ENCODE measurements at regions not wholly inside any gene's neighbourhood (a gene's known extent, or its start where the extent isn't known, plus 50 kb on each side); places are given as distances from the start of the nearest gene placed in this dataset.
A peak's percentile ranks its signal among the peaks of the same experiment; 100 is the strongest.

GRCh38 chr2:56117764-56118163 lies 66.0 kb upstream of the CCDC85A start:
- intact Hi-C loops (cut with DNase I) = no loop called here
- Histone ChIP-seq H3K36me3 (no peaks in the 10 kb centered on the region), H3K27me3 (no peaks in the 10 kb centered on the region), H3K4me1 (no peaks in the 10 kb centered on the region), H3K4me3 (no peak overlapping the region), H3K9me3 (no peaks in the 10 kb centered on the region), H3K27ac (replicated peaks in 1 of 4) (no peak overlapping the region)
- WGBS = 82% methylated on average over 4 of the region's 4 CpGs
- TF ChIP-seq EP300 (IDR thresholded peaks at IDR 0.05) = no peak
- no peak for TF ChIP-seq CTCF (IDR thresholded peaks at IDR 0.05)
- no peak for TF ChIP-seq POLR2AphosphoS5 (IDR thresholded peaks at IDR 0.05)
- TF ChIP-seq POLR2A (IDR thresholded peaks at IDR 0.05; ENCODE audit: low read depth) = no peak
- peak; percentile 50 for DNase-seq (ENCODE audit: extremely low spot score)

GRCh38 chr2:56118474-56118873 lies 65.3 kb upstream of the CCDC85A start:
- no peak overlapping the region for H3K27ac ChIP-seq (replicated peaks in 1 of 4)
- intact Hi-C loops (cut with DNase I) = no loop called here
- TF ChIP-seq POLR2A (IDR thresholded peaks at IDR 0.05; ENCODE audit: low read depth) = no peak
- TF ChIP-seq EP300 (IDR thresholded peaks at IDR 0.05) = no peak
- TF ChIP-seq POLR2AphosphoS5 (IDR thresholded peaks at IDR 0.05) = no peak
- TF ChIP-seq CTCF (IDR thresholded peaks at IDR 0.05) = no peak
- DNase-seq (ENCODE audit: extremely low spot score) = peak; percentile 68
- 81% methylated on average over 4 of the region's 4 CpGs for WGBS
- H3K27me3 ChIP-seq = no peaks in the 10 kb centered on the region
- no peak overlapping the region for H3K4me3 ChIP-seq
- H3K9me3 ChIP-seq = no peaks in the 10 kb centered on the region
- H3K4me1 ChIP-seq = no peaks in the 10 kb centered on the region
- no peaks in the 10 kb centered on the region for H3K36me3 ChIP-seq

- intact Hi-C loops (cut with DNase I) = no loop called here
Observed at GRCh38 chr2:56121995-56122394, 61.8 kb upstream of the CCDC85A start.

GRCh38 chr2:56123538-56123937 lies 60.3 kb upstream of the CCDC85A start:
- intact Hi-C loops (cut with DNase I) = no loop called here
- DNase-seq (ENCODE audit: extremely low spot score) = peak; percentile 21
- Histone ChIP-seq H3K4me1 (no peaks in the 10 kb centered on the region), H3K4me3 (no peak overlapping the region), H3K9me3 (no peaks in the 10 kb centered on the region), H3K36me3 (no peaks in the 10 kb centered on the region), H3K27me3 (no peaks in the 10 kb centered on the region), H3K27ac (replicated peaks in 1 of 4) (no peak overlapping the region)
- TF ChIP-seq EP300 (IDR thresholded peaks at IDR 0.05) = no peak
- TF ChIP-seq POLR2AphosphoS5 (IDR thresholded peaks at IDR 0.05) = no peak
- no peak for TF ChIP-seq CTCF (IDR thresholded peaks at IDR 0.05)
- TF ChIP-seq POLR2A (IDR thresholded peaks at IDR 0.05; ENCODE audit: low read depth) = no peak
- WGBS = 88% methylated on average over 1 of the region's 1 CpG

More at GRCh38 chr2:56121995-56122394, 61.8 kb upstream of the CCDC85A start:
- H3K4me3 ChIP-seq = no peak overlapping the region
- TF ChIP-seq POLR2A (IDR thresholded peaks at IDR 0.05; ENCODE audit: low read depth) = no peak
- no peak for TF ChIP-seq EP300 (IDR thresholded peaks at IDR 0.05)
- no peak for TF ChIP-seq POLR2AphosphoS5 (IDR thresholded peaks at IDR 0.05)
- H3K4me1 ChIP-seq = no peaks in the 10 kb centered on the region
- H3K27me3 ChIP-seq = no peaks in the 10 kb centered on the region
- peak; percentile 68 for DNase-seq (ENCODE audit: extremely low spot score)
- WGBS = 78% methylated on average over 1 of the region's 1 CpG
- no peaks in the 10 kb centered on the region for H3K36me3 ChIP-seq
- H3K27ac ChIP-seq (replicated peaks in 1 of 4) = no peak overlapping the region
- no peaks in the 10 kb centered on the region for H3K9me3 ChIP-seq

GRCh38 chr2:56127010-56127409 lies 56.8 kb upstream of the CCDC85A start:
- H3K4me3 ChIP-seq = no peak overlapping the region
- H3K9me3 ChIP-seq = no peaks in the 10 kb centered on the region
- H3K27me3 ChIP-seq = no peaks in the 10 kb centered on the region
- H3K27ac ChIP-seq (replicated peaks in 1 of 4) = no peak overlapping the region
- DNase-seq (ENCODE audit: extremely low spot score) = no peak
- no peaks in the 10 kb centered on the region for H3K4me1 ChIP-seq
- H3K36me3 ChIP-seq = no peaks in the 10 kb centered on the region
- TF ChIP-seq POLR2A (IDR thresholded peaks at IDR 0.05; ENCODE audit: low read depth) (no peak), EP300 (IDR thresholded peaks at IDR 0.05) (no peak), POLR2AphosphoS5 (IDR thresholded peaks at IDR 0.05) (no peak), CTCF (IDR thresholded peaks at IDR 0.05) (no peak)
- 87% methylated on average over 1 of the region's 1 CpG for WGBS
- intact Hi-C loops (cut with DNase I) = no loop called here
